Osteoblast (primary cell): ENCODE measurements at regions not wholly inside any gene's neighbourhood (a gene's known extent, or its start where the extent isn't known, plus 50 kb on each side); places are given as distances from the start of the nearest gene placed in this dataset.
"Not testable (repeated sequence)": the region's sequence is repeated elsewhere in the genome, so short reads cannot be mapped to it uniquely, and the experiment has no call there.

Source experiments
- DNase-seq: peaks from one replicate; pipeline ENCODE4 v3.0.0; 2011; ENCODE audit warnings: low spot score, mixed read lengths; ENCODE audit not compliant: insufficient read length; ENCODE audit errors: missing footprints
- H2AFZ ChIP-seq: 2 replicates; pipeline ENCODE4 v1.6.0; 2011; ENCODE audit warnings: mild to moderate bottlenecking, low read length
- H3K27ac ChIP-seq: 2 replicates; pipeline ENCODE4 v1.5.1; 2011; ENCODE audit warnings: mild to moderate bottlenecking, low read depth, low read length, moderate library complexity
- H3K27me3 ChIP-seq: 2 replicates; pipeline ENCODE4 v1.6.0; 2012; ENCODE audit warnings: mild to moderate bottlenecking, control low read depth, inconsistent platforms, low read length, moderate library complexity; ENCODE audit not compliant: insufficient read depth
- H3K36me3 ChIP-seq: 2 replicates; pipeline ENCODE4 v1.5.1; 2011; ENCODE audit warnings: mild to moderate bottlenecking, low read length, control low read depth, moderate library complexity; ENCODE audit not compliant: insufficient read depth
- H3K4me1 ChIP-seq: 2 replicates; pipeline ENCODE4 v1.5.1; 2011; ENCODE audit warnings: mild to moderate bottlenecking, low read length, control low read depth, moderate library complexity; ENCODE audit not compliant: insufficient read depth
- H3K4me2 ChIP-seq: 2 replicates; pipeline ENCODE4 v1.6.0; 2011; ENCODE audit warnings: mild to moderate bottlenecking, low read length; ENCODE audit not compliant: insufficient read depth
- H3K4me3 ChIP-seq: fragments of 200-600 bp; sonication (generic); 3 replicates; pipeline ENCODE4 v1.5.1; 2012; ENCODE audit warnings: mild to moderate bottlenecking, low read length, inconsistent platforms; ENCODE audit not compliant: insufficient read depth
- H3K79me2 ChIP-seq: 2 replicates; pipeline ENCODE4 v1.6.0; 2012; ENCODE audit warnings: mild to moderate bottlenecking, low read length, control low read depth, inconsistent platforms; ENCODE audit not compliant: insufficient read depth
- H3K9me3 ChIP-seq: 2 replicates; pipeline ENCODE4 v1.5.1; 2011; ENCODE audit warnings: low read depth, low read length, control low read depth
- H4K20me1 ChIP-seq: 2 replicates; pipeline ENCODE4 v1.6.0; 2012; ENCODE audit warnings: mild to moderate bottlenecking, low read length, control low read depth; ENCODE audit not compliant: insufficient read depth
- CTCF ChIP-seq: IDR thresholded peaks from 2 replicates; pipeline ENCODE4 v1.5.1; 2011; ENCODE audit warnings: mild to moderate bottlenecking, low read depth, low read length, moderate library complexity; ENCODE audit errors: extremely low read depth

- Histone ChIP-seq H3K27me3 (no peaks in the 10 kb centered on the region), H3K4me1 (peaks cover 4% of the 10 kb centered on the region), H4K20me1 (no peaks in the 10 kb centered on the region), H2AFZ (no peak overlapping the region), H3K9me3 (peaks cover 3% of the 10 kb centered on the region), H3K79me2 (no peaks in the 10 kb centered on the region), H3K27ac (no peak overlapping the region), H3K36me3 (no peaks in the 10 kb centered on the region), H3K4me3 (no peak overlapping the region), H3K4me2 (no peak overlapping the region)
- no peak for TF ChIP-seq CTCF
- no peak for DNase-seq
Observed at GRCh38 chr2:234701841-234702240, 205.0 kb upstream of the ARL4C start.

DNA sequence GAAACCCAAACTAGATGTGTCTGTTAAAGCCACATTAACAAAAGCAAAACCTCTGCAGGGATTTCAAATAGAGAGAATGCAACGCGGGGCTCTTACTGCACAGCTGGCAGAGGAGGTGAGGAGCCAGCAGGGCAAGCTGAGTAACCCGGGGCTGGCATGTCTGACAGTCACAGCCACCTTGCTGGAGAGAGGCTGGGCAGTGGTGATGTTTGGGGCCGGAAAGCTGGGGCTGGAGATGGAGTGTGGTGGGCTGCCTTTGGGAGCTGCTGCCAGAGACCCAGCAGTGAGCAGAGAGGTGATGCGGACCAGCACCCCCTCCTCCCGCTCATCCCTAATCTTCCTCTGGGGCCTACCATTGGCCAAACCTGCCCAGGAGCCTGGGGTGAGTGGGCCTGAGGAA is 204.5 kb upstream of the ARL4C start:
- DNase-seq: peak; percentile 23

DNA sequence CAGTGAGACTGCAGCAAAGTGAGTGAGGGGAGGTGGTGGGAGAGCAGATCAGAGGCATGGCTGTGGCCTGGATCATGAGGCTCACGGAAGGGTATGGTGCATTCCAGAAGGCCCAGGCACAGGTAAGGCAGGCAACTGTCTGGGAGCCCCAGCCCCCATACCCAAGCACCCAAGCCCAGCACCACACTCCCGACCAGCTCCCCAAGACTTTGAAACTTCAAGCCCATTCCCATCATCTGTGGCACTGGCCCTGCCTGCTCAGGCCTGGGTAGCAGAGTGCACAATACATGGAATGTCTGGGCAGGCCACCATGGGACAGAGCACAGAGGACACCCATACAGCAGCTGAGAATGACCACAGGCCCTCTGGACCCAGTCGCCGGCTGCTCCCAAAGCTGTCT is 202.6 kb upstream of the ARL4C start:
- H2AFZ ChIP-seq: no peak overlapping the region
- TF ChIP-seq CTCF: no peak

More for the DNA sequence above, 204.5 kb upstream of the ARL4C start:
- H3K27ac ChIP-seq: no peak overlapping the region
- peaks cover 4% of the 10 kb centered on the region for H3K9me3 ChIP-seq
- H3K4me3 ChIP-seq: no peak overlapping the region
- H3K4me2 ChIP-seq: no peak overlapping the region
- H4K20me1 ChIP-seq: no peaks in the 10 kb centered on the region
- peaks cover 4% of the 10 kb centered on the region for H3K4me1 ChIP-seq
- no peak overlapping the region for H2AFZ ChIP-seq
- no peak for TF ChIP-seq CTCF
- H3K79me2 ChIP-seq: no peaks in the 10 kb centered on the region
- H3K27me3 ChIP-seq: no peaks in the 10 kb centered on the region
- no peaks in the 10 kb centered on the region for H3K36me3 ChIP-seq

DNA sequence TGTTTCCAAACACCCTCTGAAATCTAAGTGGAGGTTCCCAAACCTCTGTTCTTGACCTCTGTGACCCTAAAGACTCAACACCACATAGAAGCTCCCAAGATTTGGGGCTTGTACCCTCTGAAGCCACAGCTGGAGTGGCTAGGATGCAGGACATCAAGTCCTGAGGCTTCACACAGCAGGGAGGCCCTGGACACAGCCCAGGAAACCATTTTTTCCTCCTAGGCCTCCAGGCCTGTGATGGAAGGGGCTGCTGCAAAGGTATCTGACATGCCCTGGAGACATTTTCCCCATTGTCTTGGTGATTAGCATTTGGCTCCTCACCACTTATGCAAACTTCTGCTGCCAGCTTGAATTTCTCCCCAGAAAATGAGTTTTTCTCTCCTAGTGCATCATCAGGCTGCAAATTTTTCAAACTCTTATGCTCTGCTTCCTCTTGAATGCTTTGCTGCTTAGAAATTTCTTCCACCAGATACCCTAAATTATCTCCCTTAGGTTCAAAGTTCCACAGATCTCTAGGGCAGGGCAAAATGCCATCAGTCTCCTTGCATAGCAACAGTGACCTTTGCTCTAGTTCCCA is 200.5 kb upstream of the ARL4C start:
- not testable (repeated sequence) for DNase-seq, H3K27me3 ChIP-seq, H3K9me3 ChIP-seq, H3K4me2 ChIP-seq, H4K20me1 ChIP-seq, H2AFZ ChIP-seq, H3K79me2 ChIP-seq, H3K27ac ChIP-seq, H3K36me3 ChIP-seq, H3K4me3 ChIP-seq
- H3K4me1 ChIP-seq: peaks cover 12% of the 10 kb centered on the region

More for the DNA sequence above, 202.6 kb upstream of the ARL4C start:
- Histone ChIP-seq H3K27ac (no peak overlapping the region), H3K4me3 (no peak overlapping the region), H3K4me2 (no peak overlapping the region), H4K20me1 (no peaks in the 10 kb centered on the region), H3K4me1 (peaks cover 4% of the 10 kb centered on the region), H3K36me3 (no peaks in the 10 kb centered on the region), H3K27me3 (no peaks in the 10 kb centered on the region), H3K9me3 (peaks cover 4% of the 10 kb centered on the region), H3K79me2 (no peaks in the 10 kb centered on the region)
- no peak for DNase-seq
